ENCODE measurements at regions not wholly inside any gene's neighbourhood (a gene's known extent, or its start where the extent isn't known, plus 50 kb on each side); places are given as distances from the start of the nearest gene placed in this dataset.

DNA sequence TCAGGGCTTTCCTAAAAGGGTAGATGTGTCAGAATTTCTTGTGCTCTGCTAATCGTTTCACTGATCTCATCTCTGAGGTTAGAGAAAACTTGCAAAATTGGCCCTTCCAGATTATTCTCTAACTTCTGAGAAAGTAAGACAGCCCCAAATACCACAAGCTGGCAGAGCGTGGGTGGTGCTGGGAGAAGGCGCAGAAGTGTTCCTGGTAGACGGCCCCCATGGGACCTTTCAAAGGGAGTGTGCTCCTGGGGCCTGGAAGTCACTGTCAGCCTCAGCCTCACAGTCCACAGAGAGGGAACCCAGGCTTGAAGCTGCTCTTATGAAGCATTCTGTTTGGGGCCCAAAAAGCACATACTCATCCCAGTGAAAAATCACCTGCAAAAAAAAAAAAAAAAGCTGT, 86.5 kb upstream of the PFN2 start:
- Histone ChIP-seq H3K27ac (ENCODE audit: insufficient read length, low read depth, low read length) (no peak overlapping the region), H3K18ac (ENCODE audit: insufficient read length, low read depth, low read length) (no peak overlapping the region), H3K56ac (ENCODE audit: insufficient read length, low read depth, low read length) (no peak overlapping the region), H3K27me3 (ENCODE audit: insufficient read depth, low read length) (no peaks in the 10 kb centered on the region), H2AK5ac (ENCODE audit: insufficient read length, low read length) (no peak overlapping the region), H2AFZ (ENCODE audit: low read length) (no peak overlapping the region), H3K9me3 (ENCODE audit: control insufficient read depth, low read depth, low read length) (no peaks in the 10 kb centered on the region), H3K79me1 (ENCODE audit: insufficient read depth, low read depth, low read length, poor library complexity, severe bottlenecking) (no peaks in the 10 kb centered on the region), H3K23ac (ENCODE audit: insufficient read length, low read depth, low read length) (no peak overlapping the region), H2BK20ac (ENCODE audit: low read depth, low read length, poor library complexity, severe bottlenecking) (no peak overlapping the region), H2BK15ac (ENCODE audit: low read depth, low read length) (no peak overlapping the region; the same call in 1 of the 2 replicates), H4K5ac (ENCODE audit: insufficient read length, low read depth, low read length) (no peak overlapping the region), H2BK12ac (ENCODE audit: insufficient read length, low read depth, low read length) (no peak overlapping the region), H3K9ac (ENCODE audit: extremely low read depth, insufficient read length, low read length) (no peak overlapping the region), H3T11ph (ENCODE audit: low read length) (no peak overlapping the region), H3K79me2 (ENCODE audit: insufficient read depth, low read length) (no peaks in the 10 kb centered on the region), H3K4me1 (ENCODE audit: insufficient read depth, low read length) (no peaks in the 10 kb centered on the region; the same call in 1 of the 2 replicates), H3K14ac (ENCODE audit: insufficient read depth, low read length) (no peak overlapping the region; the same call in 1 of the 2 replicates), H4K8ac (replicated peaks; ENCODE audit: insufficient read length, low read depth, low read length) (no peak overlapping the region), H4K91ac (ENCODE audit: insufficient read length, low read depth, low read length) (no peak overlapping the region), H3K4me2 (ENCODE audit: insufficient read depth, insufficient read length, low read length) (no peak overlapping the region), H3K4ac (ENCODE audit: low read depth, low read length) (no peak overlapping the region), H2BK5ac (ENCODE audit: insufficient read length, low read length) (no peak overlapping the region), H3K23me2 (ENCODE audit: insufficient read length, low read depth, low read length, poor library complexity, severe bottlenecking) (no peaks in the 10 kb centered on the region), H2BK120ac (ENCODE audit: low read depth, low read length, poor library complexity, severe bottlenecking) (no peak overlapping the region), H4K20me1 (ENCODE audit: control insufficient read depth, insufficient read depth, insufficient read length) (no peaks in the 10 kb centered on the region)
- H3K36me3 Mint-ChIP-seq (ENCODE audit: insufficient read depth in 1 of 3, low read depth in 3 of 3): no peaks in the 10 kb centered on the region
- peaks cover 9 to 10% of the 10 kb centered on the region in 2 experiments for H3K4me1 Mint-ChIP-seq
- peaks cover 16% of the 10 kb centered on the region for H3K27me3 Mint-ChIP-seq (ENCODE audit: low read depth)
- TF ChIP-seq, protein P1, sequence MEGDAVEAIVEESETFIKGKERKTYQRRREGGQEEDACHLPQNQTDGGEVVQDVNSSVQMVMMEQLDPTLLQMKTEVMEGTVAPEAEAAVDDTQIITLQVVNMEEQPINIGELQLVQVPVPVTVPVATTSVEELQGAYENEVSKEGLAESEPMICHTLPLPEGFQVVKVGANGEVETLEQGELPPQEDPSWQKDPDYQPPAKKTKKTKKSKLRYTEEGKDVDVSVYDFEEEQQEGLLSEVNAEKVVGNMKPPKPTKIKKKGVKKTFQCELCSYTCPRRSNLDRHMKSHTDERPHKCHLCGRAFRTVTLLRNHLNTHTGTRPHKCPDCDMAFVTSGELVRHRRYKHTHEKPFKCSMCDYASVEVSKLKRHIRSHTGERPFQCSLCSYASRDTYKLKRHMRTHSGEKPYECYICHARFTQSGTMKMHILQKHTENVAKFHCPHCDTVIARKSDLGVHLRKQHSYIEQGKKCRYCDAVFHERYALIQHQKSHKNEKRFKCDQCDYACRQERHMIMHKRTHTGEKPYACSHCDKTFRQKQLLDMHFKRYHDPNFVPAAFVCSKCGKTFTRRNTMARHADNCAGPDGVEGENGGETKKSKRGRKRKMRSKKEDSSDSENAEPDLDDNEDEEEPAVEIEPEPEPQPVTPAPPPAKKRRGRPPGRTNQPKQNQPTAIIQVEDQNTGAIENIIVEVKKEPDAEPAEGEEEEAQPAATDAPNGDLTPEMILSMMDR (conservative IDR thresholded peaks at IDR 0.05): no peak
- H3K4me3 Mint-ChIP-seq: no peak overlapping the region
- DNase-seq: no peak
- no peak overlapping the region for H3K27ac Mint-ChIP-seq
- H3K9me3 Mint-ChIP-seq: no peaks in the 10 kb centered on the region
- no CpG with 5 or more reads among the region's 4 CpGs for WGBS (ENCODE audit: extremely low coverage, insufficient read length, low lambda C conversion rate)
